ENCODE measurements at regions not wholly inside any gene's neighbourhood (a gene's known extent, or its start where the extent isn't known, plus 50 kb on each side); places are given as distances from the start of the nearest gene placed in this dataset.

DNA sequence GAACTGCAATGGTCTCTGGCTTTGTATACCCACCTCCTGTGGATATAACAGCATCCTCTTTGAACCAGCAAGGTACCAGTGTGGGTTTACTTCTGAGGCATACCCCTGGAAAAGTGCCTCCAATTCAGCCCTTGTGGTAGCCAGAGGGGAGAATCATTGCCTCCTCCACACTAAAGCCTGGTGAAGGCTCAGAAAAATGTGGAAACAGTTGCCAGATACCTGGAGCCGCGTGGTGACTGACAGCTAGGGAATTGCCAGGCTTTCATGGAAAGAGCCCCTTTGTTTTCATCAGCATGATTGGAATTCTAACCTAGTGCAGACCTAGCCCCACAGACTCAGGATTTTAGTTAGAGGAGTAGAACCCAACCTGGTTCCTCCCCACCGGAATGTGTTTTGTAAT lies 168.6 kb upstream of the KLF3 start:
- TF ChIP-seq POLR3G (IDR thresholded peaks at IDR 0.05; ENCODE audit: extremely low read depth, insufficient read length, insufficient replicate concordance) (no peak), NR2C1 (IDR thresholded peaks at IDR 0.05) (no peak), NR2C1 (tag; IDR thresholded peaks at IDR 0.05) (no peak), MYNN (IDR thresholded peaks at IDR 0.05) (no peak), MYNN (CRISPR knock-in tag; IDR thresholded peaks at IDR 0.05) (no peak), TBP (optimal IDR thresholded peaks at IDR 0.05; ENCODE audit: low read depth, low read length) (no peak), ZNF217 (CRISPR knock-in tag; IDR thresholded peaks at IDR 0.05) (no peak), SIN3A (IDR thresholded peaks at IDR 0.05; ENCODE audit: borderline replicate concordance in 2 of 2, control insufficient read depth in 1 of 2, low read depth in 2 of 2, low read length in 2 of 2) (no peak), BRCA1 (IDR thresholded peaks at IDR 0.05) (no peak), BRCA1 (CRISPR knock-in tag; IDR thresholded peaks at IDR 0.05) (no peak), ARID2 (IDR thresholded peaks at IDR 0.05) (no peak), POLR2AphosphoS5 (IDR thresholded peaks at IDR 0.05; ENCODE audit: control insufficient read depth, insufficient read depth, low read depth, low read length) (no peak)
- TF ChIP-seq, protein P1, sequence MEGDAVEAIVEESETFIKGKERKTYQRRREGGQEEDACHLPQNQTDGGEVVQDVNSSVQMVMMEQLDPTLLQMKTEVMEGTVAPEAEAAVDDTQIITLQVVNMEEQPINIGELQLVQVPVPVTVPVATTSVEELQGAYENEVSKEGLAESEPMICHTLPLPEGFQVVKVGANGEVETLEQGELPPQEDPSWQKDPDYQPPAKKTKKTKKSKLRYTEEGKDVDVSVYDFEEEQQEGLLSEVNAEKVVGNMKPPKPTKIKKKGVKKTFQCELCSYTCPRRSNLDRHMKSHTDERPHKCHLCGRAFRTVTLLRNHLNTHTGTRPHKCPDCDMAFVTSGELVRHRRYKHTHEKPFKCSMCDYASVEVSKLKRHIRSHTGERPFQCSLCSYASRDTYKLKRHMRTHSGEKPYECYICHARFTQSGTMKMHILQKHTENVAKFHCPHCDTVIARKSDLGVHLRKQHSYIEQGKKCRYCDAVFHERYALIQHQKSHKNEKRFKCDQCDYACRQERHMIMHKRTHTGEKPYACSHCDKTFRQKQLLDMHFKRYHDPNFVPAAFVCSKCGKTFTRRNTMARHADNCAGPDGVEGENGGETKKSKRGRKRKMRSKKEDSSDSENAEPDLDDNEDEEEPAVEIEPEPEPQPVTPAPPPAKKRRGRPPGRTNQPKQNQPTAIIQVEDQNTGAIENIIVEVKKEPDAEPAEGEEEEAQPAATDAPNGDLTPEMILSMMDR (IDR thresholded peaks at IDR 0.05 in 2 of 3, conservative IDR thresholded peaks at IDR 0.05 in 1 of 3; ENCODE audit: insufficient read depth in 2 of 3, low read depth in 1 of 3, low read length in 3 of 3) = no peak
- TF ChIP-seq, protein P2, sequence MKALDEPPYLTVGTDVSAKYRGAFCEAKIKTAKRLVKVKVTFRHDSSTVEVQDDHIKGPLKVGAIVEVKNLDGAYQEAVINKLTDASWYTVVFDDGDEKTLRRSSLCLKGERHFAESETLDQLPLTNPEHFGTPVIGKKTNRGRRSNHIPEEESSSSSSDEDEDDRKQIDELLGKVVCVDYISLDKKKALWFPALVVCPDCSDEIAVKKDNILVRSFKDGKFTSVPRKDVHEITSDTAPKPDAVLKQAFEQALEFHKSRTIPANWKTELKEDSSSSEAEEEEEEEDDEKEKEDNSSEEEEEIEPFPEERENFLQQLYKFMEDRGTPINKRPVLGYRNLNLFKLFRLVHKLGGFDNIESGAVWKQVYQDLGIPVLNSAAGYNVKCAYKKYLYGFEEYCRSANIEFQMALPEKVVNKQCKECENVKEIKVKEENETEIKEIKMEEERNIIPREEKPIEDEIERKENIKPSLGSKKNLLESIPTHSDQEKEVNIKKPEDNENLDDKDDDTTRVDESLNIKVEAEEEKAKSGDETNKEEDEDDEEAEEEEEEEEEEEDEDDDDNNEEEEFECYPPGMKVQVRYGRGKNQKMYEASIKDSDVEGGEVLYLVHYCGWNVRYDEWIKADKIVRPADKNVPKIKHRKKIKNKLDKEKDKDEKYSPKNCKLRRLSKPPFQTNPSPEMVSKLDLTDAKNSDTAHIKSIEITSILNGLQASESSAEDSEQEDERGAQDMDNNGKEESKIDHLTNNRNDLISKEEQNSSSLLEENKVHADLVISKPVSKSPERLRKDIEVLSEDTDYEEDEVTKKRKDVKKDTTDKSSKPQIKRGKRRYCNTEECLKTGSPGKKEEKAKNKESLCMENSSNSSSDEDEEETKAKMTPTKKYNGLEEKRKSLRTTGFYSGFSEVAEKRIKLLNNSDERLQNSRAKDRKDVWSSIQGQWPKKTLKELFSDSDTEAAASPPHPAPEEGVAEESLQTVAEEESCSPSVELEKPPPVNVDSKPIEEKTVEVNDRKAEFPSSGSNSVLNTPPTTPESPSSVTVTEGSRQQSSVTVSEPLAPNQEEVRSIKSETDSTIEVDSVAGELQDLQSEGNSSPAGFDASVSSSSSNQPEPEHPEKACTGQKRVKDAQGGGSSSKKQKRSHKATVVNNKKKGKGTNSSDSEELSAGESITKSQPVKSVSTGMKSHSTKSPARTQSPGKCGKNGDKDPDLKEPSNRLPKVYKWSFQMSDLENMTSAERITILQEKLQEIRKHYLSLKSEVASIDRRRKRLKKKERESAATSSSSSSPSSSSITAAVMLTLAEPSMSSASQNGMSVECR (CRISPR knock-in tag; IDR thresholded peaks at IDR 0.05) = no peak

All from K562 (cell line).